ENCODE measurements at regions not wholly inside any gene's neighbourhood (a gene's known extent, or its start where the extent isn't known, plus 50 kb on each side); places are given as distances from the start of the nearest gene placed in this dataset.

DNA sequence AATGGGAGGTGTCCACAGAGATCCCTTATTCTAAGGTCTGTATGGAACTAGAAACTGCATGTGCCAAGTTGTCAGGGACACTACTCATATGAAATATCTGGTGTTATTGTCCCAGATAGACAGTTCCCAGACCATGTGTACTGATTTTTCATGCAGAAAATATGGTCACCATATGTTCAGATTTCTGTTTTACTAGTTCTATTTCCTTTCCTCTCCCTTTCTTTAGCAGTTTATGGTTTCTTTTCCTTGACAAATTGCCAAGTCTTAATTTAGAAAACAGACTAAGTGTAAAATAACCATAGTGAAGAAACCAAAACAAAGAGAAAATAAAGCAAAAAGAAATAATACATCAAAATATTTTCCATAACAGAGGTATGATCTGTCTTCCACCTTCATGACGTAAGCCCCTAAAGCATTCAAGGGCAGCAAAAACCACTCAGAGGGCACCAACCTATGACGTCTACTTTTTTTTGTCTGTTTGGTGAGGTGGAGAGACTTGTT is 248.5 kb downstream of the KCTD12 start:
- H3K4me1 Mint-ChIP-seq (ENCODE audit: low read depth) = no peaks in the 10 kb centered on the region
- no peaks in the 10 kb centered on the region for H3K36me3 Mint-ChIP-seq (ENCODE audit: low read depth)
- H3K9me3 Mint-ChIP-seq = no peaks in the 10 kb centered on the region
- no peak overlapping the region for H3K27ac Mint-ChIP-seq
- no peak overlapping the region for H3K4me3 Mint-ChIP-seq
- H3K27me3 Mint-ChIP-seq (ENCODE audit: low read depth) = no peaks in the 10 kb centered on the region
- no peak for DNase-seq (ENCODE audit: low spot score)

DNA sequence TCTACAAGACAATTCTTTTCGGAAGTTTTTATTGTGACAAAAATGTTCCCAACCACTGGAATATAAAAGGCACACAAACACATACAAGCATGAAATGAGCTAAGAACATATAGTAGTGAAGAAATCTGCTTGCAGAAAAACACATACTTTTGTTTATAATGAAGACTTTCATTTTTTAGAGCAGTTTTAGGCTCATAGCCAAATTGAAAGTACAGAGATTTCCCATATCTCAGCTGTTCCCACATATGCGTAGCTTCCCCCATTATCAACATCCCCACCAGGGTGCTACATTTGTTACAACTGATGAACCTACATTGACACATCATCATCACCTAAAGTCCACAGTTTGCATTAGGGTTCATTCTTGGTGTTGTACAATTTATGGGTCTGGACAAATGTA is 249.4 kb downstream of the KCTD12 start:
- Mint-ChIP-seq H3K9me3 (no peaks in the 10 kb centered on the region), H3K27ac (no peak overlapping the region), H3K27me3 (ENCODE audit: low read depth) (no peaks in the 10 kb centered on the region), H3K36me3 (ENCODE audit: low read depth) (no peaks in the 10 kb centered on the region), H3K4me3 (no peak overlapping the region), H3K4me1 (ENCODE audit: low read depth) (no peaks in the 10 kb centered on the region)
- DNase-seq (ENCODE audit: low spot score) = no peak

DNA sequence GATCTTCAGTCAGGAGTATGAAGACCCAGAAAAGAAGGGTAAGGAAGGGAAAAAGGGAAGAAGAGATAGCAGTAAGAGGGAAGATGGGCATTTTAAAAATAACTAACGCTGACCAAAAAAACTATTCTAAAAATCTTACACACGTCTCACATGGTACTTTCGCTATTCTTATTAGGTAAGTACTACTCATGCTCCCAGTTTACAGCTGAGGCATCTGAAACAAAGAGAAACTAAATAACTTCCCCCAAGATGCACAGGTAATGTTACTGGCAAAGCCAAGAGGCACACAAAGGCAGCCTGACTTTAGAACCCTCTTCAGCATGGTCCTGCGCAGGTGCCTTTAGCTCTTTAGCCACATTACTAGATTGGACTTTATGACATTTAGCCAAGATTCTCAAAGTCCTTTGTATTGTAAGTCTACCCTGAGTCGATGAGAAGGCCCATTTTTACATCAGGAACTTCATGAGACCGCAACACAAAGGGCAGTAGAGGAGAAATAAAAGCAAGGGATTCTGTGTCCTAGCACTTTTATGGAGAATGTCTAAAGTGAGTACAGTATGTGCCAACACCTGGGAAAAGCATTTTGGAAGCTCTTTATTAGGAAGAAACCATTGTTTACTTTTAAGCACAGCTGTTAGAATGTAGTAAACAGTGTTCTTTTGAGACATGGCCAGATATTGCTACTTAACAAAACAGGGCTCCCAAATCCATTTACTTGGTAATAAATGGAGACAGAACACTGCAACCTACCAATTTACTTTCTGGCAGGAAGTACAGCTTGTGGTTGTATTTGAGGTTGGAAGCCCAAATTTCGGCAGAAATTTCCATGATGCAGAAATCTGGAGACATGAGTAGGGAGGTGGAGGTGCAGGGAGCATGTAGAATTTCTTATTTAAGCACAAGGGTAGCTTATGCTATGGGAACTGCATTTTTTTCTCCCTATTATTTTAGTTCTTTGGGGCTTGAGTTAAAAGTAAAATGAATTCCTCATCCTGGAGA is 250.7 kb downstream of the KCTD12 start:
- no peak for DNase-seq (ENCODE audit: low spot score)
- no peaks in the 10 kb centered on the region for H3K36me3 Mint-ChIP-seq (ENCODE audit: low read depth)
- no peaks in the 10 kb centered on the region for H3K9me3 Mint-ChIP-seq

DNA sequence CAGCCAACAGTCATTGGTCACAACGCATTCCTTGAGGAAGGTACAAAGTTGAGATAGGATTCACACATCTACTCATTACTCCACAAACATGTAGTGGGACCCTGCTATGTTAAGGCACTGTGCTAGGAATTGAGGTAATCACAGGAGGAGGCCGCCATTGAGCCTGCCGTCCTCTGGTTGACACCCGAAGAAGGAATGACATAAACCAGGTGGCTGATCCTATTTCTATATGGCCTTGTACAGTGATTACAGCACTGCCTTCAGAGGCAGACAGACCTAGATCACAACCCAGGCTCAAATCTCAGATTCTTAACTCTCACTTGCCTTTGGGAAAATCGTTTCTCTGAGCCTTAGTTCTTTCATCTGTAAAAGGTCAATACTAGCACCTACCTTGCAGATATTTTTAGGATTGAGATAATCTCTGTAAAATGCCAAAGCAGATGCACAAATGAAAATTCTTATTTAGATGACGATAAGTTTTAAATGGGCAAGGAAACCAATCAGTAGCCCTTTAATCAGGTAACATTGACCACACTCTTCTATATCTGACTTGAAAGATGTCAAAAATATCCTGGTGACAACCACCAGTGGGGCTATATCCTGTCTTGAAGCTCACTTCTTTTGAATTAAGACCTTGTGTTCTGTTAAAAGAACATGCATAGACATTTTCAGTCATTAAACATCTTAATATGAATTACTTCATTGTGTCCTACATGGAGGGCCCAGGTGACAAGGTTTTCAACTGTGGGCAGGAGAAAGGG is 251.6 kb downstream of the KCTD12 start:
- no peak for DNase-seq (ENCODE audit: low spot score)
- Mint-ChIP-seq H3K36me3 (ENCODE audit: low read depth) (no peaks in the 10 kb centered on the region), H3K27me3 (ENCODE audit: low read depth) (no peaks in the 10 kb centered on the region), H3K27ac (no peak overlapping the region), H3K4me1 (ENCODE audit: low read depth) (no peaks in the 10 kb centered on the region), H3K9me3 (no peaks in the 10 kb centered on the region), H3K4me3 (no peak overlapping the region)

More for the DNA sequence above, 250.7 kb downstream of the KCTD12 start:
- Mint-ChIP-seq H3K4me1 (ENCODE audit: low read depth) (no peaks in the 10 kb centered on the region), H3K27ac (no peak overlapping the region), H3K4me3 (no peak overlapping the region), H3K27me3 (ENCODE audit: low read depth) (no peaks in the 10 kb centered on the region)

DNA sequence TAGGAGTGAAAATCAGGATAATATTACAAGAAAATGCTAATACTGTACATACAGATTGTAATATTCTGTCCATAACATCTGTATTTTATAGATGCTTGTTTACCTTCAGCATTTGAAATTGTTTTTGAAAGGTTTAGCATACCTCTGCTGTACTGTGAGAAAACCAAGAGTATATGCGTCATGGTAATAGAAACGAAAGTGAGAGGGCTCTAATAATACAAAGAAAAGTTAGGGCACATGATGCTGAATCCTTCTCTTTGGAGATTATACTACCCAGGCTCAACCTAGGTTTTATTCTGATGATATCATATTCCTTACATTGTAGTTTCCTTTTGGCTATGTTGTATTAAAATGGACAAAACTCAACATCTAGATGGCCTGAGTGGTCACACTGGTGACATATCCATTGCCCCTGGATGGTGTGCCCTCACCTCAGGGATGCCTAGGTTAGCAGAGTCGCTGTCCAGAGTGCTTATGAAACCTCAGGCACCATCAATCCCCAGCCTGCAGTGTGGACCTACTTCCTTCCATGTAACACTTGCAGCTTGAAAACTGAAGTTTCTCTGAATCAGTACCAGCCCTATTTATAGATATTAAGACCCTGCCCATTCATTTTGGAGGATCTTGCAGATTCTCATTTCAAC is 253.7 kb downstream of the KCTD12 start:
- DNase-seq (ENCODE audit: low spot score) = no peak
- Mint-ChIP-seq H3K27me3 (ENCODE audit: low read depth) (no peaks in the 10 kb centered on the region), H3K9me3 (no peaks in the 10 kb centered on the region), H3K4me3 (no peak overlapping the region), H3K4me1 (ENCODE audit: low read depth) (no peaks in the 10 kb centered on the region), H3K36me3 (ENCODE audit: low read depth) (no peaks in the 10 kb centered on the region), H3K27ac (no peak overlapping the region)

DNA sequence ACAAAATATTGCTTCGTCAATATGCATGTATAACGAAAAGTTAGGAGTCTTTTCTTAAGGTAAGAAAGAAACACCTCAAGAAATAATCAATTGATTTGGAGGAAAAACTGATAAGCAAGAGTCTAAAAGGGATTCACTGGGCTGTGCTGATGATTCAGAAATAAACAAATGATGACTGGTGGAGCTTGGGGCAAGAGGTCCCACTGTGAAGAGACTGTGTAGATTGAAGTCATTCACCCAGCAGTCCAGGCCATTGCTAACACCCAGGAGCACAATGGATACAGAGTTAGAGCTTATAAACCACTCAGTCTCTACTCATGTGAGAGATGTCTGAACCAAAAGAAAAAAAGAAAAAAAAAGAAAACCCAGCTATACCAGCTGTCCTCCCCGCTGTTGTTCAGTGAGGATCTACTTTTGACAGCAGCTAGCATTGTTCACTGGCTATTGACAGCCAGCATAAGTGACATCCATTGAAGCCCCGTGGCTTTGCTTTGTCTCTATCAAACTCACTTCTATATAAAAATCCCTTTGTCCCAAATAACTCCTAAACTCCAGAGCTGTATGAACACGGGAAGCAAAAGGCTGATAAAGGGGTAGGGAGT is 255.5 kb downstream of the KCTD12 start:
- Mint-ChIP-seq H3K27ac (no peak overlapping the region), H3K4me1 (ENCODE audit: low read depth) (no peaks in the 10 kb centered on the region), H3K27me3 (ENCODE audit: low read depth) (peaks cover under 1% of the 10 kb centered on the region), H3K4me3 (no peak overlapping the region), H3K36me3 (ENCODE audit: low read depth) (no peaks in the 10 kb centered on the region), H3K9me3 (no peaks in the 10 kb centered on the region)
- no peak for DNase-seq (ENCODE audit: low spot score)

DNA sequence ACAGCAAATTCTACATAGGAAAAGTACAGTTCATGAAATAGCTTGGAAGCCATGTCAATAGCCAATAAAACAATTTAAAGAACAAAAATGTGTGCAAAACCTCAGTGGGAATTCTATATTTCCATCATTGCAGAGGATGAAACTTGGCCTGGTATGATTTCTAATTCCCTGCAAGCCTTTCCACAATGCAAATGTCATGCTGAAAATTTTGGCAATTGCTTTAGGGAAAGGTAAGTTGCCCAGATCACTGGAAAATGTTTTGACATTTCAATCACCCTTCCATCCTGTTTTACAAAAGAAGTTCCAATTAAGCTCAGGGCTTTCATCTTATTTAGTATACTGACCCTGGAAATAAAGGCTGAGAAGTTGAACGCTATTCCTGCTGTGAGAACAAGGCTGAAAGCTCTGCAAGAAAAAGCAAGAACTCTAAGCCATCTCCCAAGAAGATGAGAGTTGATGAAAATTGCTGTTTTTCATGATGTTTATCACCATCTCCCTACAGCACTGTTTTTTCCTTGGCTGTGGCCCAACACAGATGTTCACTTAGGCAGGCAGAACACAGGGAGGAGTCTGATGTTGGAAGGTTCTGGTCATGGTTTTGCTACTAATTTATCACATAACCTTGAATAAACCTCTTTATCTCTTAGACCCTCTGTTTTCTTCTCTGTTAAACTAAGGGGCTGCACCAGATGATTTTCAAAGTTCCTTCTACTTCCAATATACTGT is 263.7 kb downstream of the KCTD12 start:
- Mint-ChIP-seq H3K36me3 (ENCODE audit: low read depth) (no peaks in the 10 kb centered on the region), H3K27me3 (ENCODE audit: low read depth) (peaks cover 4% of the 10 kb centered on the region), H3K9me3 (no peaks in the 10 kb centered on the region), H3K4me1 (ENCODE audit: low read depth) (no peaks in the 10 kb centered on the region), H3K4me3 (no peak overlapping the region), H3K27ac (no peak overlapping the region)
- DNase-seq (ENCODE audit: low spot score) = no peak

DNA sequence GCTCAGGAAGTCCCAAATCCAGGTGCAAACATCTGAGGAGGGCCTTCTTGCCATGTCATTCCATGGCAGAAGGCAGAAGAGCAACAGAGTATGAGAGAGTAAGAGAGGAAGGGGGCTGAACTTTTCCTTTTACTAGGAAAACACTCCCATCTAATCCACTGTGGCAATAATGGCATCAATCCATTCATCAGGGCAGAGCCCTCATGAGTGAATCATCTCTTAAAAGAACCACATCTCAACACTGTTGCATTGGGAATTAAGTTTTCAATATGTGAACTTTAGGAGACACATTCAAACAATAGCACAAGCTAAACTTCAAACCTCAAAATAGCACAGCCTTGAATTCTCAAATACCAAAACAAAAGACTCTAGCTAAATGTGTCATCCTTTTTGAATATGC is 264.5 kb downstream of the KCTD12 start:
- no peaks in the 10 kb centered on the region for H3K9me3 Mint-ChIP-seq
- no peaks in the 10 kb centered on the region for H3K36me3 Mint-ChIP-seq (ENCODE audit: low read depth)
- no peaks in the 10 kb centered on the region for H3K4me1 Mint-ChIP-seq (ENCODE audit: low read depth)
- peaks cover 4% of the 10 kb centered on the region for H3K27me3 Mint-ChIP-seq (ENCODE audit: low read depth)
- no peak for DNase-seq (ENCODE audit: low spot score)
- no peak overlapping the region for H3K4me3 Mint-ChIP-seq
- no peak overlapping the region for H3K27ac Mint-ChIP-seq

DNA sequence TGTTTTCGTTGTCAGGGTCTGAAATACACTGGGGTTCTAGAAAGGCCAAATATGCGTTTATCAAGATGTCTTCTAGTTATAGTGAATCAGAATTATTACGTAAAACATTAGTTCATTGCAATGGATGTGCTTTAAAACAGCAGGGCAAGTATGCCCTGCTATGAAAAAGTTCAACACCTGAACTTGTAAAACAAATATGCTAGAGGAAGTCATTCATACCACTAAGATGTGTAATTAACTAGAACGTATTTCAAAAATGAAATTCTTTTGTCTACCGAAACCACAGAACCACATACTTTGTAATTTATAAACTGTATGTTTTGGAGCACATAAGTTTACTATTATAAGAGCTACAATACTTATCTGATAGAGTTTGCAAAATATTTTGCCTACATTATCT is 266.2 kb downstream of the KCTD12 start:
- H3K27me3 Mint-ChIP-seq (ENCODE audit: low read depth) = no peaks in the 10 kb centered on the region
- H3K36me3 Mint-ChIP-seq (ENCODE audit: low read depth) = no peaks in the 10 kb centered on the region
- no peaks in the 10 kb centered on the region for H3K9me3 Mint-ChIP-seq
- H3K4me3 Mint-ChIP-seq = no peak overlapping the region
- no peak for DNase-seq (ENCODE audit: low spot score)
- H3K27ac Mint-ChIP-seq = no peak overlapping the region
- H3K4me1 Mint-ChIP-seq (ENCODE audit: low read depth) = no peaks in the 10 kb centered on the region

DNA sequence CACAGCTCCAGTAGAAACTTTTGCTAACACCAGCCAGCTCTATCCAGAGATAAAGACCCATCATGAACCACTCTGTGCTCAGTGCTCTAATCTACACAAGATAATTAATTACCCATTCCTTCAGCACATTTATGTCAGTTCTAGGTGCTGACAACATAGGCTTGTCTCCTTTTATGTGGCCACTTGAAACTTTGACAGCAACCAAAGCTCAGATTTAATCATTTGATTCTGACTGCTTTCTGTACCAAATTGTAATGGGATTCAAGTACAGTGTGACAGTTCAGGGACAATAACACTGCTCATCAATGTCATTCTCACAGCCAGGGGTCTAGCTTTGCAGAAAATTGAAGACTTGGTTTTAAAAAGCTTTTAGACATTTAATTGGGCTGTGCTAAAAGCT is 266.6 kb downstream of the KCTD12 start:
- no peaks in the 10 kb centered on the region for H3K36me3 Mint-ChIP-seq (ENCODE audit: low read depth)
- no peak overlapping the region for H3K27ac Mint-ChIP-seq
- H3K27me3 Mint-ChIP-seq (ENCODE audit: low read depth) = no peaks in the 10 kb centered on the region
- DNase-seq (ENCODE audit: low spot score) = no peak
- H3K4me3 Mint-ChIP-seq = no peak overlapping the region
- no peaks in the 10 kb centered on the region for H3K9me3 Mint-ChIP-seq
- no peaks in the 10 kb centered on the region for H3K4me1 Mint-ChIP-seq (ENCODE audit: low read depth)

DNA sequence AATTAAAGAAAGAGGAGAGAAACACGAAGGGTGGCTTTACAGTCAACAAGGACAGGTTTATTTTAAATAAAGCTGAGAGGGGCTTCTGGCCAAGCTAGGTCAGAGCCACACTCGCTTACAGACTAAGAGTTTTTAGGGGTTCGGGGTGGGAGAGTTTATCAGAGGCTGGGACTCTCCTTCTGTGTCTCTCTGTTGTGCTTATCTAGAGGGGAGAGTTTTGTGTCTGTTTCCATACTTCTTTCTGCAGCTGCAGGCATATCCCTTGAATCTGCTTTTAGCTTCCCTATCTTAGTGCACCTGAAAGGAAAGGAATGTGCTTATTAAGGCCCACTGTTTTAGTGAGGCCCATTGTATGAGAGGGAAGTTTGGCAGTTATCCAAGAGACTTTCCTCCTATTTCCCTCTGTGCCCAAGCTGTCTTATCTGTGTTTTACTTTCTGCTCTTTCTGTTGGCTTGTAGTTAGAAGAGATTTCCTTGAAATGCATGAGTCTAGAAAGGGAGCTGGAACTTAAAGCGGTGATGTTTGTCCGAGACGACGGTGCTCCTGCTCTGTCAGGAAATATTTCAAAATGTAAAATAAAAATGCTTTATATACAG is 275.3 kb downstream of the KCTD12 start:
- DNase-seq (ENCODE audit: low spot score) = no peak
- Mint-ChIP-seq H3K4me3 (no peak overlapping the region), H3K9me3 (no peaks in the 10 kb centered on the region), H3K27me3 (ENCODE audit: low read depth) (no peaks in the 10 kb centered on the region), H3K36me3 (ENCODE audit: low read depth) (no peaks in the 10 kb centered on the region), H3K27ac (no peak overlapping the region), H3K4me1 (ENCODE audit: low read depth) (no peaks in the 10 kb centered on the region)

DNA sequence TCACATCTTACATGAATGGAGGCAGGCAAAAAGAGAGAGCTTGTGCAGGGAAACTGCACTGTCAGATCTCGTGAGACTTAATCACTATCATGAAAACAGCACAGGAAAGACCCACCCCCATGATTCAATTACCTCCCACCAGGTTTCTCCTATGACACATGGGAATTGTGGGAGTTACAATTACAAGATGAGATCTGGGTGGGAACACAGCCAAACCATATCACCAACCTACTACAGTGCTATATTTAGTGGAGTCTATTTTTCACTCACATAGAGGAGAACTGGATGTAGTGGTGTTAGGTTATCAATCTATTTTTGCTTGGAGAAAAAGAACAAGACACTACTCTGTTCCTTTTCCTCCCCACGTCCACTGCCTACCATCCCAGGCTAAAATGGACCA is 276.6 kb downstream of the KCTD12 start:
- Mint-ChIP-seq H3K9me3 (no peaks in the 10 kb centered on the region), H3K27me3 (ENCODE audit: low read depth) (no peaks in the 10 kb centered on the region), H3K36me3 (ENCODE audit: low read depth) (no peaks in the 10 kb centered on the region), H3K27ac (no peak overlapping the region), H3K4me3 (no peak overlapping the region), H3K4me1 (ENCODE audit: low read depth) (no peaks in the 10 kb centered on the region)
- no peak for DNase-seq (ENCODE audit: low spot score)

DNA sequence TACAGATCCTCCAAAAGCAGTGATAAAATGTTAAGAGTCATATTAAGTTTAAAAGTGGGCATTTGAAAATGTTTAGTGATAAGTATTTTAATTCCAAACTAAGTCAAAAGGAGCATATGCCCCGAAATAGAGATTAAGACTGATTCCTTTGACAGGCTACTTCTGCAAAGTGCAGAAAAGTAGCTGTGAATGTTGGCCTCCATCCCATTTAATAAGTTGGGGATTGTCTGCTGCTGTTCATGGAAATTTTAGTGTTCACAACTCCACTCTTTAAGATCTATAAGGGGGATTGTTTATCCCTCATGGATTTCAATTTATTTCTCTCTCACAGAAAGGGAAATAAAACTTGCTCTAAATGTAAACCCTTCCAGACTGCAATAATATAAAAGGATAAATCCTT is 278.3 kb downstream of the KCTD12 start:
- Mint-ChIP-seq H3K4me3 (no peak overlapping the region), H3K27ac (no peak overlapping the region), H3K36me3 (ENCODE audit: low read depth) (no peaks in the 10 kb centered on the region), H3K27me3 (ENCODE audit: low read depth) (no peaks in the 10 kb centered on the region), H3K9me3 (no peaks in the 10 kb centered on the region), H3K4me1 (ENCODE audit: low read depth) (no peaks in the 10 kb centered on the region)
- DNase-seq (ENCODE audit: low spot score) = no peak
